ENCODE measurements at regions not wholly inside any gene's neighbourhood (a gene's known extent, or its start where the extent isn't known, plus 50 kb on each side); places are given as distances from the start of the nearest gene placed in this dataset.
"Not testable (repeated sequence)": the region's sequence is repeated elsewhere in the genome, so short reads cannot be mapped to it uniquely, and the experiment has no call there.

- H3K4me1 Mint-ChIP-seq (ENCODE audit: insufficient read depth, unreplicated experiment), result peaks cover 4% of the 10 kb centered on the region
- no peaks in the 10 kb centered on the region for H3K9me3 Mint-ChIP-seq (ENCODE audit: unreplicated experiment)
- CTCF ChIA-PET, result interaction anchor here (0.6 kb wide), 2 partner anchors 193 to 288 kb away, joined by 3 read pairs; no protein-coding TSS in a partner anchor
- peaks cover 2% of the 10 kb centered on the region for H3K36me3 Mint-ChIP-seq (ENCODE audit: insufficient read depth, unreplicated experiment)
- no peaks in the 10 kb centered on the region for H3K27me3 Mint-ChIP-seq (ENCODE audit: insufficient read depth, unreplicated experiment)
- no peak overlapping the region for H3K4me3 Mint-ChIP-seq (ENCODE audit: unreplicated experiment)
- POLR2A ChIA-PET, result interaction anchor here (1.3 kb wide), 1 partner anchor 13 kb away, joined by 5 read pairs; no protein-coding TSS in a partner anchor
- BruUV-seq (replicated peaks), result no TSS peak
- intact Hi-C loops (cut with micrococcal nuclease), result no loop called here
- no peak overlapping the region for H3K27ac Mint-ChIP-seq (ENCODE audit: low read depth, unreplicated experiment)
- no peak for DNase-seq (ENCODE audit: unreplicated experiment)
- TF ChIP-seq CTCF (IDR thresholded peaks at IDR 0.05; ENCODE audit: unreplicated experiment), result no peak
Observed at GRCh38 chr16:79836144-79836543, 235.6 kb upstream of the MAF start.

GRCh38 chr16:79835194-79835593 is 234.7 kb upstream of the MAF start:
- no peaks in the 10 kb centered on the region for H3K27me3 Mint-ChIP-seq (ENCODE audit: insufficient read depth, unreplicated experiment)
- no TSS peak for BruUV-seq (replicated peaks)
- H3K4me1 Mint-ChIP-seq (ENCODE audit: insufficient read depth, unreplicated experiment), result peaks cover 4% of the 10 kb centered on the region
- ChIA-PET CTCF (interaction anchor here (0.6 to 0.8 kb wide), 2 partner anchors 57 to 249 kb away, joined by 3 to 4 read pairs; no protein-coding TSS in a partner anchor), POLR2A (interaction anchor here (1.3 kb wide), 2 partner anchors 12 to 14 kb away, joined by 5 read pairs; no protein-coding TSS in a partner anchor)
- H3K9me3 Mint-ChIP-seq (ENCODE audit: unreplicated experiment), result no peaks in the 10 kb centered on the region
- no peak for DNase-seq (ENCODE audit: unreplicated experiment)
- H3K4me3 Mint-ChIP-seq (ENCODE audit: unreplicated experiment), result no peak overlapping the region
- intact Hi-C loops (cut with micrococcal nuclease), result no loop called here
- no peak for TF ChIP-seq CTCF (IDR thresholded peaks at IDR 0.05; ENCODE audit: unreplicated experiment)
- no peak overlapping the region for H3K27ac Mint-ChIP-seq (ENCODE audit: low read depth, unreplicated experiment)
- H3K36me3 Mint-ChIP-seq (ENCODE audit: insufficient read depth, unreplicated experiment), result no peaks in the 10 kb centered on the region

GRCh38 chr16:79834720-79835119 is 234.2 kb upstream of the MAF start:
- POLR2A ChIA-PET, result interaction anchor here (1.3 kb wide), 2 partner anchors 12 to 15 kb away, joined by 5 read pairs; no protein-coding TSS in a partner anchor
- no peak for TF ChIP-seq CTCF (IDR thresholded peaks at IDR 0.05; ENCODE audit: unreplicated experiment)
- no peak for DNase-seq (ENCODE audit: unreplicated experiment)
- Mint-ChIP-seq H3K36me3 (ENCODE audit: insufficient read depth, unreplicated experiment) (no peaks in the 10 kb centered on the region), H3K4me3 (ENCODE audit: unreplicated experiment) (no peak overlapping the region), H3K4me1 (ENCODE audit: insufficient read depth, unreplicated experiment) (peaks cover 4% of the 10 kb centered on the region), H3K27ac (ENCODE audit: low read depth, unreplicated experiment) (no peak overlapping the region), H3K9me3 (ENCODE audit: unreplicated experiment) (no peaks in the 10 kb centered on the region), H3K27me3 (ENCODE audit: insufficient read depth, unreplicated experiment) (no peaks in the 10 kb centered on the region)
- intact Hi-C loops (cut with micrococcal nuclease), result no loop called here
- no TSS peak for BruUV-seq (replicated peaks)
- CTCF ChIA-PET, result interaction anchor here (0.8 kb wide), 1 partner anchor 250 kb away, joined by 4 read pairs; no protein-coding TSS in a partner anchor

- CTCF ChIA-PET; BruUV-seq (replicated peaks); intact Hi-C loops (cut with micrococcal nuclease); DNase-seq (ENCODE audit: unreplicated experiment); H3K4me3 Mint-ChIP-seq (ENCODE audit: unreplicated experiment); H3K27me3 Mint-ChIP-seq (ENCODE audit: insufficient read depth, unreplicated experiment); H3K27ac Mint-ChIP-seq (ENCODE audit: low read depth, unreplicated experiment); H3K36me3 Mint-ChIP-seq (ENCODE audit: insufficient read depth, unreplicated experiment); H3K4me1 Mint-ChIP-seq (ENCODE audit: insufficient read depth, unreplicated experiment); H3K9me3 Mint-ChIP-seq (ENCODE audit: unreplicated experiment): not testable (repeated sequence)
- POLR2A ChIA-PET, result interaction anchor here (0.7 to 1.6 kb wide), 2 partner anchors 10 to 237 kb away, joined by 3 read pairs; no protein-coding TSS in a partner anchor
Observed at GRCh38 chr16:79834003-79834402, 233.5 kb upstream of the MAF start.

All from MCF 10A (cell line).